ENCODE measurements at regions not wholly inside any gene's neighbourhood (a gene's known extent, or its start where the extent isn't known, plus 50 kb on each side); places are given as distances from the start of the nearest gene placed in this dataset.
"Not testable (repeated sequence)": the region's sequence is repeated elsewhere in the genome, so short reads cannot be mapped to it uniquely, and the experiment has no call there.

DNA sequence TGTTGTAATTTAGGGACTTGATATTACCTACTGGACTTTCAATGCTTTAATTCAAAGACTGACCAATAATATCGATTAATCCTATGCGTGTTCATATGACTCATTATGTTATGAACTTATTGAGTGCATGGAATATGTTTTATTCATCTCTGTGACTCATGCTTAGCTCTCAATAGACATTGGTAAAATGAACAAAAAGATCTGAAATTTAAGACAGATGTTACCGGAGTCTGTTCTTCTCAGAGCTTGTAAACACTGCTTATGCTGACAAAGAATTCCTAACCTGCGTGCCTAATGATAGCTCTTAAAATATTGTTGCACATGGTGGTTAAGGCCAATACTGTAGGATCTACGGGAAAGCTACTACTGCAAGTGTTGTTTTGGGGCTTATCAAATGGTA is 131.5 kb upstream of the ACBD5 start:
- Histone ChIP-seq H3K27me3 (ENCODE audit: control insufficient read depth, insufficient read depth, low read length) (no peaks in the 10 kb centered on the region), H3K27ac (ENCODE audit: low read depth, low read length) (no peak overlapping the region), H3K4me3 (ENCODE audit: low read depth, low read length) (no peak overlapping the region), H3K9me3 (ENCODE audit: control insufficient read depth, insufficient read depth, low read length) (no peaks in the 10 kb centered on the region)
- POLR2A ChIA-PET, result no interaction called here
- CTCF ChIA-PET, result interaction anchor here (0.7 to 2.4 kb wide), 6 partner anchors 9 to 1022 kb away, joined by 3 to 11 read pairs (median 3); no protein-coding TSS in a partner anchor
- DNase-seq (ENCODE audit: low read depth, low spot score), result no peak
- TF ChIP-seq, protein P1, sequence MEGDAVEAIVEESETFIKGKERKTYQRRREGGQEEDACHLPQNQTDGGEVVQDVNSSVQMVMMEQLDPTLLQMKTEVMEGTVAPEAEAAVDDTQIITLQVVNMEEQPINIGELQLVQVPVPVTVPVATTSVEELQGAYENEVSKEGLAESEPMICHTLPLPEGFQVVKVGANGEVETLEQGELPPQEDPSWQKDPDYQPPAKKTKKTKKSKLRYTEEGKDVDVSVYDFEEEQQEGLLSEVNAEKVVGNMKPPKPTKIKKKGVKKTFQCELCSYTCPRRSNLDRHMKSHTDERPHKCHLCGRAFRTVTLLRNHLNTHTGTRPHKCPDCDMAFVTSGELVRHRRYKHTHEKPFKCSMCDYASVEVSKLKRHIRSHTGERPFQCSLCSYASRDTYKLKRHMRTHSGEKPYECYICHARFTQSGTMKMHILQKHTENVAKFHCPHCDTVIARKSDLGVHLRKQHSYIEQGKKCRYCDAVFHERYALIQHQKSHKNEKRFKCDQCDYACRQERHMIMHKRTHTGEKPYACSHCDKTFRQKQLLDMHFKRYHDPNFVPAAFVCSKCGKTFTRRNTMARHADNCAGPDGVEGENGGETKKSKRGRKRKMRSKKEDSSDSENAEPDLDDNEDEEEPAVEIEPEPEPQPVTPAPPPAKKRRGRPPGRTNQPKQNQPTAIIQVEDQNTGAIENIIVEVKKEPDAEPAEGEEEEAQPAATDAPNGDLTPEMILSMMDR (IDR thresholded peaks at IDR 0.05; ENCODE audit: low read depth, low read length), result no peak

GRCh38 chr10:27371375-27371774 is 130.8 kb upstream of the ACBD5 start:
- POLR2A ChIA-PET, result not testable (repeated sequence)
- CTCF ChIA-PET, result interaction anchor here (1.1 to 2.4 kb wide), 2 partner anchors 12 to 75 kb away, joined by 3 to 11 read pairs; no protein-coding TSS in a partner anchor

DNA sequence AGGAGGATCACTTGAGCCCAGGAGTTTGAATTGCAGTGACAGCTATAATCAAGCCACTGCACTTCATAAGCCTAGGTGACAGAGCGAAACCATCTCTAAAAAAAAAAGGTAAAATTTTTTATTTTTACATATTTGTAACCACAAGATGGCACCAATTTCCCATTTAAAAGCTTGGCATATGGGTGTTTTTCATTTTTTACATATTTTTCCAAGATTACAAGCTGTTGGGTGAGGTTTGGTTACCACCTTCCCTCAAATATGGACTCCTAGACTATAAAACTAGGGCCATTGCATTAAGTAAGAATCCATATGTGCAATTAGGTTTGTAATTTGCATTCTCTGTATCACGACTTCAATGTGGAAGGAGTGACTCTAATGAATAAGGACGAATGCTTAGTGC is 129.3 kb upstream of the ACBD5 start:
- POLR2A ChIA-PET, result no interaction called here
- CTCF ChIA-PET, result interaction anchor here (0.7 to 1.8 kb wide), 7 partner anchors 9 to 1024 kb away, joined by 3 to 14 read pairs (median 4); partner anchors contain the start of gene RAB18
- Histone ChIP-seq H3K27me3 (ENCODE audit: control insufficient read depth, insufficient read depth, low read length) (no peaks in the 10 kb centered on the region), H3K4me3 (ENCODE audit: low read depth, low read length) (no peak overlapping the region), H3K9me3 (ENCODE audit: control insufficient read depth, insufficient read depth, low read length) (no peaks in the 10 kb centered on the region), H3K27ac (ENCODE audit: low read depth, low read length) (no peak overlapping the region)
- TF ChIP-seq, protein P1 (IDR thresholded peaks at IDR 0.05; ENCODE audit: low read depth, low read length), result peak; percentile 32
- DNase-seq (ENCODE audit: low read depth, low spot score), result no peak

More at GRCh38 chr10:27371375-27371774, 130.8 kb upstream of the ACBD5 start:
- not testable (repeated sequence) for H3K27me3 ChIP-seq (ENCODE audit: control insufficient read depth, insufficient read depth, low read length); H3K4me3 ChIP-seq (ENCODE audit: low read depth, low read length); DNase-seq (ENCODE audit: low read depth, low spot score); H3K9me3 ChIP-seq (ENCODE audit: control insufficient read depth, insufficient read depth, low read length); H3K27ac ChIP-seq (ENCODE audit: low read depth, low read length)

DNA sequence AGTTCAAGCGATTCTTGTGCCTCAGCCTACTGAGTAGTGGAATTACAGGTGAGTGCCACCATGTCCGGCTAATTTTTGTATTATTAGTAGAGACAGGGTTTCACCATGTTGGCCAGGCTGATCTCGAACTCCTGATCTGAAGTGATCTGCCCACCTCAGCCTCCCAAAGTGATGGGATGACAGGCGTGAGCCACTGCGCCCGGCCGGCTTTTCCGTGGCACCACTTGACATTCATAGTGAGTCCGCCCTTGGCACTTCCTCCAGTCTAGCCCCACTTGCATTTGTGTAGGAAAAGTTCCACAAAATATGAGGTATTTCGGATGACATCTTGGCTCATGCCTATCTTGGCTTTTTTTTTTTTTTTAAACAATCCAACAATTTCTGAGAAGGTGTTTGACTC is 128.1 kb upstream of the ACBD5 start:
- no peaks in the 10 kb centered on the region for H3K9me3 ChIP-seq (ENCODE audit: control insufficient read depth, insufficient read depth, low read length)
- POLR2A ChIA-PET, result no interaction called here
- no peak overlapping the region for H3K4me3 ChIP-seq (ENCODE audit: low read depth, low read length)
- H3K27ac ChIP-seq (ENCODE audit: low read depth, low read length), result no peak overlapping the region
- H3K27me3 ChIP-seq (ENCODE audit: control insufficient read depth, insufficient read depth, low read length), result no peaks in the 10 kb centered on the region
- CTCF ChIA-PET, result interaction anchor here (1.0 to 1.8 kb wide), 4 partner anchors 8 to 873 kb away, joined by 3 to 14 read pairs (median 8); no protein-coding TSS in a partner anchor
- TF ChIP-seq, protein P1 (IDR thresholded peaks at IDR 0.05; ENCODE audit: low read depth, low read length), result no peak
- no peak for DNase-seq (ENCODE audit: low read depth, low spot score)

DNA sequence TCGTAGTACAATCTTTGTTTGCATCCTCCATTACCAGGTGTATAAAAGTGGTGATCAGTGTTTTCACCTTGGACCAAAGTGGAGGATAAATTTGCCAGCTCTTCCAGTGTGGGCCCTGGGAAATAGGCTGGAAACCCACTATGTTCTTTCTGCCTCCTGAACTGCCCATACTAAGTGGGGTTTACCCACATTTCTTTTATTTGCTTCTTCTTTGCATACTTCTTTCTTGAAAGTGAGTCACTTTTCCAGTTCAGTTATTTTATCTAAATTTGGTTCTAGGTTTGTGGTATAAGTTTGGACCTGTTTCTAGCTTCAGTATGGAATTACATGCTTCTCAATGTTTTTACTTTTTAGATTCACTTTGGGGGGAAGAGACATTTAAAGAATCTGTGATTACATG is 126.2 kb upstream of the ACBD5 start:
- no peak overlapping the region for H3K27ac ChIP-seq (ENCODE audit: low read depth, low read length)

More for the DNA sequence above, 126.2 kb upstream of the ACBD5 start:
- Histone ChIP-seq H3K4me3 (ENCODE audit: low read depth, low read length) (no peak overlapping the region), H3K9me3 (ENCODE audit: control insufficient read depth, insufficient read depth, low read length) (no peaks in the 10 kb centered on the region), H3K27me3 (ENCODE audit: control insufficient read depth, insufficient read depth, low read length) (no peaks in the 10 kb centered on the region)
- CTCF ChIA-PET, result interaction anchor here (1.7 kb wide), 1 partner anchor 1027 kb away, joined by 4 read pairs; no protein-coding TSS in a partner anchor
- POLR2A ChIA-PET, result no interaction called here
- TF ChIP-seq, protein P1 (IDR thresholded peaks at IDR 0.05; ENCODE audit: low read depth, low read length), result no peak
- no peak for DNase-seq (ENCODE audit: low read depth, low spot score)
